GM12878 (cell line): ENCODE measurements at regions not wholly inside any gene's neighbourhood (a gene's known extent, or its start where the extent isn't known, plus 50 kb on each side); places are given as distances from the start of the nearest gene placed in this dataset.

Experiments used
- MYB ChIP-seq: fragments of 150-350 bp; IDR thresholded peaks from 2 replicates; pipeline ENCODE4 v1.6.1; 2014; ENCODE audit warnings: mild to moderate bottlenecking, low read depth, low read length, borderline replicate concordance
- NFIC ChIP-seq: IDR thresholded peaks from 2 replicates; pipeline ENCODE4 v1.6.1; 2012; ENCODE audit warnings: low read depth, mild to moderate bottlenecking, inconsistent platforms, low read length, moderate library complexity
- NFYB ChIP-seq: IDR thresholded peaks from 2 replicates; pipeline ENCODE4 v1.6.1; 2011; ENCODE audit warnings: low read depth, mild to moderate bottlenecking, low read length, improper control_type of control experiment, moderate library complexity; ENCODE audit not compliant: insufficient read depth
- TAF1 ChIP-seq: IDR thresholded peaks from 2 replicates; pipeline ENCODE4 v1.6.1; 2011; ENCODE audit warnings: mild to moderate bottlenecking, low read depth, low read length, borderline replicate concordance
- USF2 ChIP-seq: IDR thresholded peaks from 2 replicates; pipeline ENCODE4 v1.6.1; 2011; ENCODE audit warnings: low read depth, low read length, improper control_type of control experiment, borderline replicate concordance
- ZNF207 ChIP-seq: fragments of 450-650 bp; IDR thresholded peaks from 2 replicates; pipeline ENCODE4 v1.6.1; 2014; ENCODE audit warnings: antibody characterized with exemption, mild to moderate bottlenecking, borderline replicate concordance
- ZNF622 ChIP-seq: fragments of 450-650 bp; IDR thresholded peaks from 2 replicates; pipeline ENCODE4 v1.6.1; 2017; ENCODE audit warnings: mild to moderate bottlenecking, inconsistent platforms
- TF ChIP-seq, protein P1 (sequence below): IDR thresholded peaks from 2 replicates; pipeline ENCODE4 v1.6.1; 2012; ENCODE audit warnings: mild to moderate bottlenecking, low read depth, low read length

GRCh38 chr2:20532634-20533437, 86.0 kb downstream of the RHOB start (continued):
- no peak for TF ChIP-seq TAF1
- no peak for TF ChIP-seq NFYB
- no peak for TF ChIP-seq NFIC
- TF ChIP-seq, protein P1, sequence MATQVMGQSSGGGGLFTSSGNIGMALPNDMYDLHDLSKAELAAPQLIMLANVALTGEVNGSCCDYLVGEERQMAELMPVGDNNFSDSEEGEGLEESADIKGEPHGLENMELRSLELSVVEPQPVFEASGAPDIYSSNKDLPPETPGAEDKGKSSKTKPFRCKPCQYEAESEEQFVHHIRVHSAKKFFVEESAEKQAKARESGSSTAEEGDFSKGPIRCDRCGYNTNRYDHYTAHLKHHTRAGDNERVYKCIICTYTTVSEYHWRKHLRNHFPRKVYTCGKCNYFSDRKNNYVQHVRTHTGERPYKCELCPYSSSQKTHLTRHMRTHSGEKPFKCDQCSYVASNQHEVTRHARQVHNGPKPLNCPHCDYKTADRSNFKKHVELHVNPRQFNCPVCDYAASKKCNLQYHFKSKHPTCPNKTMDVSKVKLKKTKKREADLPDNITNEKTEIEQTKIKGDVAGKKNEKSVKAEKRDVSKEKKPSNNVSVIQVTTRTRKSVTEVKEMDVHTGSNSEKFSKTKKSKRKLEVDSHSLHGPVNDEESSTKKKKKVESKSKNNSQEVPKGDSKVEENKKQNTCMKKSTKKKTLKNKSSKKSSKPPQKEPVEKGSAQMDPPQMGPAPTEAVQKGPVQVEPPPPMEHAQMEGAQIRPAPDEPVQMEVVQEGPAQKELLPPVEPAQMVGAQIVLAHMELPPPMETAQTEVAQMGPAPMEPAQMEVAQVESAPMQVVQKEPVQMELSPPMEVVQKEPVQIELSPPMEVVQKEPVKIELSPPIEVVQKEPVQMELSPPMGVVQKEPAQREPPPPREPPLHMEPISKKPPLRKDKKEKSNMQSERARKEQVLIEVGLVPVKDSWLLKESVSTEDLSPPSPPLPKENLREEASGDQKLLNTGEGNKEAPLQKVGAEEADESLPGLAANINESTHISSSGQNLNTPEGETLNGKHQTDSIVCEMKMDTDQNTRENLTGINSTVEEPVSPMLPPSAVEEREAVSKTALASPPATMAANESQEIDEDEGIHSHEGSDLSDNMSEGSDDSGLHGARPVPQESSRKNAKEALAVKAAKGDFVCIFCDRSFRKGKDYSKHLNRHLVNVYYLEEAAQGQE: no peak
- TF ChIP-seq MYB: no peak
- TF ChIP-seq ZNF207: no peak
- no peak for TF ChIP-seq USF2
- TF ChIP-seq ZNF622: no peak
